Ishikawa (cell line): ENCODE measurements at regions not wholly inside any gene's neighbourhood (a gene's known extent, or its start where the extent isn't known, plus 50 kb on each side); places are given as distances from the start of the nearest gene placed in this dataset.

ENCODE experiments used
- CEBPB ChIP-seq: IDR thresholded peaks from 2 replicates; pipeline ENCODE4 v1.6.1; 2012
- CREB1 ChIP-seq: IDR thresholded peaks from 2 replicates; pipeline ENCODE4 v1.6.1; 2012; ENCODE audit warnings: low read depth
- EGR1 ChIP-seq: IDR thresholded peaks from 2 replicates; pipeline ENCODE4 v1.6.1; 2012
- EP300 ChIP-seq: IDR thresholded peaks from 2 replicates; pipeline ENCODE4 v1.6.1; 2012; ENCODE audit warnings: borderline replicate concordance
- FOXM1 ChIP-seq: IDR thresholded peaks from 2 replicates; pipeline ENCODE4 v1.6.1; 2012; ENCODE audit warnings: low read depth, borderline replicate concordance
- NFIC ChIP-seq: IDR thresholded peaks from 2 replicates; pipeline ENCODE4 v1.6.1; 2012
- RAD21 ChIP-seq: IDR thresholded peaks from 2 replicates; pipeline ENCODE4 v1.6.1; 2012; ENCODE audit warnings: low read depth
- TAF1 ChIP-seq: IDR thresholded peaks from 2 replicates; pipeline ENCODE4 v1.6.1; 2012; ENCODE audit warnings: low read depth, mild to moderate bottlenecking
- TCF12 ChIP-seq: IDR thresholded peaks from 2 replicates; pipeline ENCODE4 v1.6.1; 2012; ENCODE audit warnings: low read depth
- TEAD4 ChIP-seq: IDR thresholded peaks from 2 replicates; pipeline ENCODE4 v1.6.1; 2012
- YY1 ChIP-seq: IDR thresholded peaks from 2 replicates; pipeline ENCODE4 v1.6.1; 2012; ENCODE audit warnings: low read depth
- ZBTB7A ChIP-seq: IDR thresholded peaks from 2 replicates; pipeline ENCODE4 v1.6.1; 2012; ENCODE audit warnings: low read depth
- TF ChIP-seq, protein P1 (sequence below): IDR thresholded peaks from 2 replicates; pipeline ENCODE4 v1.6.1; 2012; ENCODE audit warnings: low read depth, mild to moderate bottlenecking
- TF ChIP-seq, protein P2 (sequence below): IDR thresholded peaks from 2 replicates; pipeline ENCODE4 v1.6.1; 2012
- TF ChIP-seq, protein P3 (sequence below): IDR thresholded peaks from 2 replicates; pipeline ENCODE4 v1.6.1; 2012

DNA sequence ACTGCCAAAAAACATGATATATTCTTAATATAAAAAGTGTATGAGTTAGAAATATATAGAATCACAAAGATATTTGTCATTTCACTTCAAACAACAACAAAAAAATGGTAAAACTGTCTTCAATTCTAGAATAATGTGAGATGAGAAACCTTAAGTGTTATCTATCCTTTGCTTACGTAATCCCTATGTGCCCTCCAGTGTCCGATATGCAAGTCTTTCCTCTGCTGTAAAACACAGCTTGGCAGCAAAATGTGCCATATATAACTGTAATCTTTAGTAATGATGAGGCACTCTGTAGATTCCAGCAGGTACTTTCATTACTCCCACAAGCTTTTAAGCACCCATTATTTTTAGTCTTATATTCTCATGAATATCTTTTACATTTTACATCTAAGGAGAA lies 555.1 kb upstream of the FRG1 start:
- TF ChIP-seq TAF1 (no peak), EP300 (no peak), TEAD4 (no peak), RAD21 (no peak), ZBTB7A (no peak), EGR1 (no peak), NFIC (no peak)
- TF ChIP-seq, protein P1, sequence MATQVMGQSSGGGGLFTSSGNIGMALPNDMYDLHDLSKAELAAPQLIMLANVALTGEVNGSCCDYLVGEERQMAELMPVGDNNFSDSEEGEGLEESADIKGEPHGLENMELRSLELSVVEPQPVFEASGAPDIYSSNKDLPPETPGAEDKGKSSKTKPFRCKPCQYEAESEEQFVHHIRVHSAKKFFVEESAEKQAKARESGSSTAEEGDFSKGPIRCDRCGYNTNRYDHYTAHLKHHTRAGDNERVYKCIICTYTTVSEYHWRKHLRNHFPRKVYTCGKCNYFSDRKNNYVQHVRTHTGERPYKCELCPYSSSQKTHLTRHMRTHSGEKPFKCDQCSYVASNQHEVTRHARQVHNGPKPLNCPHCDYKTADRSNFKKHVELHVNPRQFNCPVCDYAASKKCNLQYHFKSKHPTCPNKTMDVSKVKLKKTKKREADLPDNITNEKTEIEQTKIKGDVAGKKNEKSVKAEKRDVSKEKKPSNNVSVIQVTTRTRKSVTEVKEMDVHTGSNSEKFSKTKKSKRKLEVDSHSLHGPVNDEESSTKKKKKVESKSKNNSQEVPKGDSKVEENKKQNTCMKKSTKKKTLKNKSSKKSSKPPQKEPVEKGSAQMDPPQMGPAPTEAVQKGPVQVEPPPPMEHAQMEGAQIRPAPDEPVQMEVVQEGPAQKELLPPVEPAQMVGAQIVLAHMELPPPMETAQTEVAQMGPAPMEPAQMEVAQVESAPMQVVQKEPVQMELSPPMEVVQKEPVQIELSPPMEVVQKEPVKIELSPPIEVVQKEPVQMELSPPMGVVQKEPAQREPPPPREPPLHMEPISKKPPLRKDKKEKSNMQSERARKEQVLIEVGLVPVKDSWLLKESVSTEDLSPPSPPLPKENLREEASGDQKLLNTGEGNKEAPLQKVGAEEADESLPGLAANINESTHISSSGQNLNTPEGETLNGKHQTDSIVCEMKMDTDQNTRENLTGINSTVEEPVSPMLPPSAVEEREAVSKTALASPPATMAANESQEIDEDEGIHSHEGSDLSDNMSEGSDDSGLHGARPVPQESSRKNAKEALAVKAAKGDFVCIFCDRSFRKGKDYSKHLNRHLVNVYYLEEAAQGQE: no peak
- TF ChIP-seq, protein P2, sequence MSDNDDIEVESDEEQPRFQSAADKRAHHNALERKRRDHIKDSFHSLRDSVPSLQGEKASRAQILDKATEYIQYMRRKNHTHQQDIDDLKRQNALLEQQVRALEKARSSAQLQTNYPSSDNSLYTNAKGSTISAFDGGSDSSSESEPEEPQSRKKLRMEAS: no peak

DNA sequence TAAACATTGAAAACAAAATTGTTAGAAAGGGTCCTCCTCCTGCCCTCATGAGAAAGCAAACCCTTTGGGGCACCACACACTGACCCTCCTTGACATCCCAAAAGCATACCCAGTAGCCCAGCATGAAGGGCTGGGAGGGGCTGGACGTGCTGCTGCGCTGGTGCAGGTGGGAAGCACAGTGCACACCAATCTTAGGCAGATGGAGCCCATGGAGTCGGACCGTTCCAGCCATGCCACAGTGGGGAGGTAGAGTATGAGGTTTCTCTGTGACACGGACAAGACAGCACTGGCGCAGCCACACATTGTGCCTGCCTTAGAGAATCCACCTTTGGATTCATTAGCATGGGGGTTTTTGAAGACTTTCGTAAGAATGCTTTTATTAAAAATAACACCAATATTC lies 544.2 kb upstream of the FRG1 start:
- TF ChIP-seq, protein P3, sequence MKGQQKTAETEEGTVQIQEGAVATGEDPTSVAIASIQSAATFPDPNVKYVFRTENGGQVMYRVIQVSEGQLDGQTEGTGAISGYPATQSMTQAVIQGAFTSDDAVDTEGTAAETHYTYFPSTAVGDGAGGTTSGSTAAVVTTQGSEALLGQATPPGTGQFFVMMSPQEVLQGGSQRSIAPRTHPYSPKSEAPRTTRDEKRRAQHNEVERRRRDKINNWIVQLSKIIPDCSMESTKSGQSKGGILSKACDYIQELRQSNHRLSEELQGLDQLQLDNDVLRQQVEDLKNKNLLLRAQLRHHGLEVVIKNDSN: no peak
- TF ChIP-seq TCF12 (no peak), CEBPB (no peak), TEAD4 (no peak), YY1 (no peak), TAF1 (no peak), RAD21 (no peak), CREB1 (no peak), FOXM1 (no peak)
- TF ChIP-seq, protein P2: no peak
- TF ChIP-seq, protein P1: no peak

DNA sequence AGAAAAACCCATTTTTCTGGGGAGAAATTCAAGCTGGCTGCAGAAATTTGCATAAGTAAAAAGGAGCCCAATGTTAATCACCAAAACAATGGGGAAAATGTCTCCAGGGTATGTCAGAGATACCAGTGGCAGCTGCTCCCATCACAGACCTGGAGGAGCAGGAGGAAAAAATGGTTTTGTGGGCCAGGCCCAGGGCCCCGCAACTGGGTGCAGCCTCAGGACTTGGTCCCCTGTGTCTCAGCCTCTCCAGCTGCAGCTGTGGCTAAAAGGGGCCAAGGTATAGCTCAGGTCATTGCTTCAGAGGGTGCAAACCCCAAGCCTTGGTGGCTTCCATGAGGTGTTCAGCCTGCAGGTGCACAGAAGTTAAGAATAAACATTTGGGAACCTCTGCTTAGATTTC lies 536.4 kb upstream of the FRG1 start:
- TF ChIP-seq ZBTB7A: no peak
- TF ChIP-seq TEAD4: no peak
- TF ChIP-seq, protein P3: no peak
- TF ChIP-seq, protein P1: no peak
- no peak for TF ChIP-seq TAF1
- TF ChIP-seq, protein P2: no peak
- no peak for TF ChIP-seq CEBPB
- TF ChIP-seq FOXM1: no peak
- no peak for TF ChIP-seq EP300
- TF ChIP-seq NFIC: no peak
- TF ChIP-seq YY1: no peak
- no peak for TF ChIP-seq CREB1
- TF ChIP-seq TCF12: no peak

DNA sequence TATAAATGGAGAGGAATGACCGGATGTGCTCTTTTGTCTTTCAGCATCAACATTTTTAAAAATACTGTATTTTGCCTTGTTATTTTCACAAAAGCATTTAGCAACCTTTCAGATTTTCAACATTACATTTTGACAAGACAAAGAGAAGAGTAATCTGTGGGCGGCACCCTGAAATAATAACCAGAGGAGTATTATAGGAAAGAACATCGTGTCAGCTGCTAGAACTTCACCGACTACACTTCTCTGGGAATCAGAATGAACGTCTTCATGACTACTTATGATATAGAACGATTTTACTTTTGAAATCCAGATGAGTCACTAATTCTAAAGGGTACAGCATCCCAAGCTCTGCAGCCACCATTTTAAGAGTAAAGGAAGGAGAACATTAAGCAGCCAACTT lies 531.5 kb upstream of the FRG1 start:
- no peak for TF ChIP-seq TCF12
- no peak for TF ChIP-seq CEBPB
- TF ChIP-seq EP300: no peak
- TF ChIP-seq RAD21: no peak
- TF ChIP-seq TAF1: no peak
- no peak for TF ChIP-seq TEAD4
- TF ChIP-seq CREB1: no peak
- no peak for TF ChIP-seq FOXM1
- TF ChIP-seq EGR1: no peak
- TF ChIP-seq YY1: no peak
- TF ChIP-seq, protein P3: no peak
- TF ChIP-seq NFIC: no peak
- TF ChIP-seq ZBTB7A: no peak
- TF ChIP-seq, protein P2: no peak
- TF ChIP-seq, protein P1: no peak
